ENCODE measurements at regions not wholly inside any gene's neighbourhood (a gene's known extent, or its start where the extent isn't known, plus 50 kb on each side); places are given as distances from the start of the nearest gene placed in this dataset.

DNA sequence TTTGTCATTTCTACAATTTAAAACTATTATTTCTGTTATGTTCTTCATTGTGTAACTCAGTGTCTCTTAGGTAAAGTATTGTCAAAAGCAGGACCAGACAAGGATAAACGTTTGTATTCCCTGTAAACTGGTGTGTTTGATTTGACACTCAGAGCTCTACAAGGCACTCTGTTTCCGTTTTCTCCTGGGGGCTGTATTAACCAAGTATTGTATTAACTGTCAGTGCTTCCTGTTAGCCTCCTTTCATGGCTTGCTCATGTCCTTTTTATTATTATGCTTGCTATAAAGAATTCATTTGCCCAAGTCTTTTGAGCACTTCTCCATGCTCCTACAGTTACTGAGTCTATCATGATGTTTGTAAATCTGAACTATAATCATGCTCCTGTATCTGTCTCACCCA, 323.7 kb downstream of the LPIN1 start:
- FAIRE-seq = no peak
- no peak for DNase-seq (ENCODE audit: insufficient read length, low spot score)
- TF ChIP-seq, protein P1, sequence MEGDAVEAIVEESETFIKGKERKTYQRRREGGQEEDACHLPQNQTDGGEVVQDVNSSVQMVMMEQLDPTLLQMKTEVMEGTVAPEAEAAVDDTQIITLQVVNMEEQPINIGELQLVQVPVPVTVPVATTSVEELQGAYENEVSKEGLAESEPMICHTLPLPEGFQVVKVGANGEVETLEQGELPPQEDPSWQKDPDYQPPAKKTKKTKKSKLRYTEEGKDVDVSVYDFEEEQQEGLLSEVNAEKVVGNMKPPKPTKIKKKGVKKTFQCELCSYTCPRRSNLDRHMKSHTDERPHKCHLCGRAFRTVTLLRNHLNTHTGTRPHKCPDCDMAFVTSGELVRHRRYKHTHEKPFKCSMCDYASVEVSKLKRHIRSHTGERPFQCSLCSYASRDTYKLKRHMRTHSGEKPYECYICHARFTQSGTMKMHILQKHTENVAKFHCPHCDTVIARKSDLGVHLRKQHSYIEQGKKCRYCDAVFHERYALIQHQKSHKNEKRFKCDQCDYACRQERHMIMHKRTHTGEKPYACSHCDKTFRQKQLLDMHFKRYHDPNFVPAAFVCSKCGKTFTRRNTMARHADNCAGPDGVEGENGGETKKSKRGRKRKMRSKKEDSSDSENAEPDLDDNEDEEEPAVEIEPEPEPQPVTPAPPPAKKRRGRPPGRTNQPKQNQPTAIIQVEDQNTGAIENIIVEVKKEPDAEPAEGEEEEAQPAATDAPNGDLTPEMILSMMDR (IDR thresholded peaks at IDR 0.05; ENCODE audit: insufficient read depth, missing control alignments) = no peak

DNA sequence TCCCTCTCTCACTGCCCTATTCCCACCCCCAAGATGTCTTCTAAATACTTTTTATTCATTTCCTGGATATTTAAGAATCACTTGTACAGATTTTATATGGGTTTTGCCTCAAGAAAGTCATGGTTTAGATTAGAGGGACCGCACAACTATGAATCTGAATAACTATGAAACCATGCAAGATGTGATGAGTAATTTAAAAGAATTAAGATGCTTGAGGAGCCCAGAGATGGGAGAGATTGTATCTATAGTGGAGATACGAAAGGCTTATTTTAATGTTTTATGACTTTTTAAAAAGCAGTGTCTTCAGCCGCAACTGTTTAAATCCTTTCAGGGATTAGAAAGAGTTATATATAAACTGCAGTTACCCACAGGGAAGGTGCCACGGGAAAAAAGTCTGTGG, 324.1 kb downstream of the LPIN1 start:
- no peak for FAIRE-seq
- TF ChIP-seq, protein P1 (IDR thresholded peaks at IDR 0.05; ENCODE audit: insufficient read depth, missing control alignments) = no peak
- DNase-seq (ENCODE audit: insufficient read length, low spot score) = no peak

DNA sequence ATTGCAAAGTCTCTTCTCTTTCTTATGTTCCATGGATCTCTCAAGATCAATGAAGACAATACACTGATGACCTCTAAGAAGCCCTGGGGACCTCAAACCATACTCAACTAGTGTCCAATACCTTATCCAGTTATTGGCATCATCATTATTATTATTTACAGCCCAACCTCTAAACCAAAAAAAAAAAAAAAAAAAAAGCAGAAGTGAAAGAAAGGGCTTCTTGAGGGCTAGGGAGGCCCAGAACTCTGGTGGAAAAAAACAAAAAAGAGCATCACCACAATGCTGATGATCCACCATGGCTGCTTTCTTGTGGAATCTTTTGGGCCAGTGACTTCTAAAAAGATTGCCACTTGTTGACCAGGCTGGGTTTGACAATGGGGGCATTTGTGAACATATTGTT, 324.9 kb downstream of the LPIN1 start:
- DNase-seq (ENCODE audit: insufficient read length, low spot score) = no peak

DNA sequence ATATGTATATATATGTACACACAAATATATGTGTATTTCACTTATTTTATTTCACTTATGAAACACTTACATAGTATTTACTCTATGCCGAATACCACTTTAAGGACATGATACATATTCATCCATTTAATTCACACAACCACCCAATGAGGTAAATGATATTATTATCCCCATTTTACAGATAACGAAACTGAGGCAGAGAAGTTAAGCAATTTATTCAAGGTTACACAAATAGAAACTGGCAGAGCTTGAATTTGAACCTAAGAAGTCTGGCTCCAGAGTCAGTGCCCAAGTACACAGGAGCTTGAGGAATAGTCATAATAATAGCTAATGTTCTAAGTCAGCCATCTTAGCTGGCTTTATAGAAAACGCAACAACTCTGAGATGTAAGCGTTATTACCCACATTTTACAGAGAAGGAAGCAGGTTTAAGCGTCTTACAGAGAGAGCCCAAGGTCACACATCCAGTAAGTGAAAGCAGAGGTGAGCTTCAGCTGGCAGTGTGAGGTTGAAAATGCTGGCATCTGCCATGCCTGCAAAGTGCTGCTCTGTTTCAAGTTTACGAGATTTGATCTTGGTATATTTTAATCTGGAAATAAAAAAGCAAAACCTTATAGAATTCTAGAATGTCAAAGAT, 326.9 kb downstream of the LPIN1 start:
- TF ChIP-seq, protein P1 (IDR thresholded peaks at IDR 0.05; ENCODE audit: insufficient read depth, missing control alignments) = no peak
- FAIRE-seq = no peak
- DNase-seq (ENCODE audit: insufficient read length, low spot score) = no peak

More for the DNA sequence above, 324.9 kb downstream of the LPIN1 start:
- TF ChIP-seq, protein P1 (IDR thresholded peaks at IDR 0.05; ENCODE audit: insufficient read depth, missing control alignments) = no peak
- no peak for FAIRE-seq

DNA sequence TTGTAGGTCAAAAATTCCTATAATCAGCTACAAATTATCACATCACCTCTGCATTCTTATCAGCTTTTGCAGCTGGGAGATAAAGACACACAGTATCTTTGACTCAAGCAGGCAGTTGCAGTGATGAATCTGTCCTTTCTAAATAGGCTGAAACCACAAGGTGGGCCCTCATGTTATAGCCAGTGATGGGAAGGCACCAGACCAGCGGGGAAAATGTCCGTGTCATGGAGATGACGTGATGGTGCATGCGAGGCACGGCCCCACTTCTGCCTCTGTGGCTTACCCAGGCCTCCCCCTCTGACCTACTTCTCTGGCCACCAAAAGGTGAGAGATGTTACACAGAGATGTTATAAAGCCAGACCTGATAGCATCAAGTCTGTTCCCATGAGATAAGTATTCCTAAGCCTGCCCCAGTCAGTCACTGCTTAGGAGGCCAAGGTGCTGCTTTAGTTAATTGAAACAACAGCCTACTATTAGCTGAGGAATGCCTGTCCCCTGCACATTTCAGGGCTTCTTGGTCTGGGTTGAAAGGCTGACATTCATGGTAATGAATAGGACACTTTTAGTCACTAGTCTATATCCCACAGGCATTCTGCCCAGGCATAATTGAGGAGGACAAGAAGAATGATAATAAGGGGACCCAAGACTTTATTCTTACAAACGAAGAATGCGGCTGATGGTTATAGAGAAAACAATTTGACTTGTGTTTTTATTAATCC, 327.9 kb downstream of the LPIN1 start:
- TF ChIP-seq, protein P1 (IDR thresholded peaks at IDR 0.05; ENCODE audit: insufficient read depth, missing control alignments) = no peak
- no peak for FAIRE-seq
- no peak for DNase-seq (ENCODE audit: insufficient read length, low spot score)

DNA sequence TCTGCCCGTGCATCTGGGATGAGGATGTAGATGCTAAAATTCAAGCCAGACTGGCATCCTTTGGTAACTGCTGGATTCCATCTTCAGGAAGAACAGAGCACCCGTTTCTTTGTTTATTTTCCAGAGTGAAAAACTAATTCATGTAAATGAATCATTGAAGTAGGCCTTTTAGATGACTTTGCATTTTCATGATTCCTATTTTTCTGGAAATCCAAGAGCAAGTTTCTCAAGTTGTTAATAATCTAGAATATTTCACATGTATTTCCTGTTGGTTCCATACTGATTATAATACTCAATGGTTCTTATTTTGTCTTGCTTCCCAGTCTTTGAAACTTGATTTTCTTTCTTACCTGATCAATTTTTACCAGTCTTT, 328.4 kb downstream of the LPIN1 start:
- no peak for FAIRE-seq
- no peak for DNase-seq (ENCODE audit: insufficient read length, low spot score)
- TF ChIP-seq, protein P1 (IDR thresholded peaks at IDR 0.05; ENCODE audit: insufficient read depth, missing control alignments) = no peak

DNA sequence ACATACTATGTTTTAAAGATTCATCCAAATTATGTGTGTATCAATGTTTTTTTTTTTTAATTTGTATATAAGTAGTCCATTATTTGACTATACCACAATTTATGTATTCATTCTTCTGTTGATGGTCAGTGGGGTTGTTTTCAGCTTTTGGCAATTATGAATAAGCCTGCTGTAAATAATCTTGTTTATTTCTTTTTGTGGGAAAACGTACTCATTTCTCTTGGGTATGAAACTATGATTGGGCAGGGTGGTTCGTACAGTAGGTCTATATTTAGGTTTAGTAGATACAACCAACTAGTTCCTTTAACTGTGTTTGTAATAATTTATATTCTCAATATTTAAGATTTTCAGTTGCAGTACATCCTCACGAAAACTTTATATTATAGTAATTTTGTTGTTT, 329.2 kb downstream of the LPIN1 start:
- FAIRE-seq = no peak
- TF ChIP-seq, protein P1 (IDR thresholded peaks at IDR 0.05; ENCODE audit: insufficient read depth, missing control alignments) = no peak
- DNase-seq (ENCODE audit: insufficient read length, low spot score) = no peak
